GM12878 (cell line): ENCODE measurements at regions not wholly inside any gene's neighbourhood (a gene's known extent, or its start where the extent isn't known, plus 50 kb on each side); places are given as distances from the start of the nearest gene placed in this dataset.

Experiments used
- ATAC-seq: fragments of 200-7000 bp; cut with Tn5 transposase; 3 replicates; pipeline ENCODE4 v1.9.1; 2020; ENCODE audit warnings: mild to moderate bottlenecking, moderate library complexity
- BruUV-seq: library from RNA; stranded (reverse); fragments of 400-500 nt; replicated peaks from 2 replicates; lab custom pipeline; 2021; lab: Mats Ljungman, UMichigan
- CTCF ChIA-PET: fragments of 300-600 bp; sonication (Branson Sonifier 250); formaldehyde crosslinking; extraction: SDS; loops from one replicate; lab custom pipeline; 2021; ENCODE audit warnings: inconsistent platforms; lab: Yijun Ruan, JAX
- POLR2A ChIA-PET: fragments of 350-600 bp; formaldehyde crosslinking; extraction: SDS; loops from one replicate; lab custom pipeline; 2021; ENCODE audit warnings: inconsistent platforms; lab: Charles Lee
- RAD21 ChIA-PET: fragments of 300-600 bp; sonication (Branson Sonifier 250); formaldehyde crosslinking; loops from one replicate; lab custom pipeline; 2023; ENCODE audit warnings: antibody characterized with exemption; ENCODE audit not compliant: unreplicated experiment; lab: Charles Lee
- SMC1A ChIA-PET: fragments of 300-600 bp; sonication (Branson Sonifier 250); formaldehyde crosslinking; loops from one replicate; lab custom pipeline; 2023; ENCODE audit not compliant: unreplicated experiment, uncharacterized antibody; lab: Charles Lee
- DNase-seq: peaks from one replicate; pipeline ENCODE4 v3.0.0-alpha.2; 2011; ENCODE audit warnings: low read depth, low spot score
- FAIRE-seq: peaks from 3 replicates; lab custom pipeline; 2011; peaks lifted over from hg19 to GRCh38; lab: Jason Lieb, UNC
- H2AFZ ChIP-seq: 2 replicates; pipeline ENCODE4 v1.6.0; 2011; ENCODE audit warnings: low read depth, low read length, control low read depth; ENCODE audit not compliant: control insufficient read depth
- H3K27ac ChIP-seq: 2 replicates; pipeline ENCODE4 v1.5.1; 2011; ENCODE audit warnings: control low read depth; ENCODE audit not compliant: control insufficient read depth, insufficient read depth
- H3K27me3 ChIP-seq, 2 experiments: replicated peaks in 1 of 2; 2 replicates each; pipeline versions ENCODE4 v1.6.0 to v1.6.1; 2011; ENCODE audit warnings: low read length in 1 of 2; ENCODE audit not compliant: control insufficient read depth in 2 of 2, insufficient read depth in 2 of 2
- H3K36me3 ChIP-seq, 2 experiments: 2 replicates each; pipeline ENCODE4 v1.5.1; 2011; ENCODE audit warnings: low read length in 1 of 2; ENCODE audit not compliant: control insufficient read depth in 2 of 2, insufficient read depth in 2 of 2
- H3K4me1 ChIP-seq: 2 replicates; pipeline ENCODE4 v1.6.1; 2011; ENCODE audit warnings: mild to moderate bottlenecking, low read length, moderate library complexity, mixed read lengths; ENCODE audit not compliant: control insufficient read depth, insufficient read depth
- H3K4me2 ChIP-seq: 2 replicates; pipeline ENCODE4 v1.6.0; 2011; ENCODE audit warnings: control low read depth; ENCODE audit not compliant: control insufficient read depth, insufficient read depth
- H3K4me3 ChIP-seq: fragments of 200-600 bp; sonication (generic); 2 replicates; pipeline ENCODE4 v1.5.1; 2016
- H3K79me2 ChIP-seq: 2 replicates; pipeline ENCODE4 v1.6.0; 2011; ENCODE audit warnings: low read length; ENCODE audit not compliant: control insufficient read depth, insufficient read depth
- H3K9ac ChIP-seq: 2 replicates; pipeline ENCODE4 v1.8.0; 2011; ENCODE audit warnings: low read length, control low read depth, mixed read lengths; ENCODE audit not compliant: control insufficient read depth, insufficient read depth
- H3K9me3 ChIP-seq: replicated peaks from 3 replicates; pipeline ENCODE4 v1.5.1; 2011; ENCODE audit warnings: mild to moderate bottlenecking, low read length; ENCODE audit not compliant: control insufficient read depth, insufficient read depth
- H4K20me1 ChIP-seq: 2 replicates; pipeline ENCODE4 v1.6.0; 2011; ENCODE audit not compliant: control insufficient read depth, insufficient read depth
- BCLAF1 ChIP-seq: fragments of 450-650 bp; IDR thresholded peaks from 2 replicates; pipeline ENCODE4 v1.6.1; 2017; ENCODE audit warnings: antibody characterized with exemption, mild to moderate bottlenecking, moderate library complexity
- CEBPZ ChIP-seq: fragments of 150-350 bp; IDR thresholded peaks from 2 replicates; pipeline ENCODE4 v1.6.1; 2016; ENCODE audit warnings: low read depth, low read length
- MTA2 ChIP-seq: fragments of 450-650 bp; IDR thresholded peaks from 2 replicates; pipeline ENCODE4 v1.6.1; 2016; ENCODE audit warnings: low read depth, mild to moderate bottlenecking, moderate library complexity
- NR2F1 ChIP-seq: fragments of 450-650 bp; conservative IDR thresholded peaks from 2 replicates; pipeline ENCODE4 v1.6.1; 2017; ENCODE audit warnings: mild to moderate bottlenecking
- RAD21 ChIP-seq: IDR thresholded peaks from 2 replicates; pipeline ENCODE4 v1.6.1; 2011; ENCODE audit warnings: mild to moderate bottlenecking, low read depth, low read length, moderate library complexity; ENCODE audit not compliant: insufficient read depth
- TAF1 ChIP-seq: IDR thresholded peaks from 2 replicates; pipeline ENCODE4 v1.6.1; 2011; ENCODE audit warnings: mild to moderate bottlenecking, low read depth, low read length, borderline replicate concordance
- TCF3 ChIP-seq: IDR thresholded peaks from 2 replicates; pipeline ENCODE4 v1.6.1; 2012; ENCODE audit warnings: low read depth, mild to moderate bottlenecking, low read length, borderline replicate concordance; ENCODE audit not compliant: insufficient read depth
- ZBTB4 ChIP-seq: fragments of 450-650 bp; formaldehyde crosslinking; IDR thresholded peaks from 2 replicates; pipeline ENCODE4 v1.4.0; 2022; ENCODE audit warnings: mild to moderate bottlenecking, moderate library complexity
- WGBS: methylation state at CpG from one replicate; pipeline ENCODE4 v1.1.6; 2016; ENCODE audit warnings: low lambda C conversion rate; ENCODE audit not compliant: insufficient replicate concordance, insufficient coverage; ENCODE audit errors: missing lambda C conversion rate; 5-methylcytosine and 5-hydroxymethylcytosine counted together
- in situ Hi-C: fragments of 300-500 bp; cut with MboI; formaldehyde crosslinking; loops from 9 replicates; pipeline ENCODE4 v1.14.3; 2018; ENCODE audit warnings: mixed read lengths
- intact Hi-C: fragments of 100-400 bp; cut with micrococcal nuclease; formaldehyde crosslinking; loops from one replicate; pipeline ENCODE4 v1.14.2; 2022; ENCODE audit not compliant: unreplicated experiment
- TF ChIP-seq, protein P1 (sequence below): IDR thresholded peaks from 2 replicates; pipeline ENCODE4 v1.6.1; 2011; ENCODE audit warnings: borderline replicate concordance, low read depth, mild to moderate bottlenecking, moderate library complexity, mixed read lengths, low read length; ENCODE audit not compliant: insufficient read depth; ENCODE audit errors: extremely low read length

DNA sequence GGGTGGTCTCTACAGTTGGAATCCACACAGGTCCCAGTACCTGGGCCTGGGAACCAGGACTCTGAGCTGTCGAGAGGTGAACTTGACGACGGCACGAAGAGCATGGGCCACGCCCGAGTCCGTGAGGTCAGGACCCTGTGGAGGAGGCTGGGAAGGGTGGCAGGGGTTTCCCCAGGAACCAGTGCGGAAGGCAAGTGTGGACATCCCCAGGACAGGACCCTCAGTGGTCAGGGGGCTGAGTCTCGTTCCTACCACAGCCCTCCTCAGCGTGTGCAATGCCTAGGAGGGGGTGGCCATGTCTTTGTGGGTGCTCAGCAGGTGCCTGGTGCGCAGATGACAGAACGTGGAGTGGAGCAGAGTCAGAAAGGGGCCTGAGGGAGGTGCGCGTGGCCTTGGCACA lies 335.6 kb upstream of the SALL3 start:
- CTCF ChIA-PET: no interaction called here
- Histone ChIP-seq H3K9me3 (no peaks in the 10 kb centered on the region; the same call in 2 of the 3 replicates), H3K27ac (no peak overlapping the region), H3K36me3 (no peaks in the 10 kb centered on the region), H3K79me2 (no peaks in the 10 kb centered on the region), H4K20me1 (no peaks in the 10 kb centered on the region), H3K4me3 (no peak overlapping the region), H3K4me2 (no peak overlapping the region), H3K27me3 (no peaks in the 10 kb centered on the region), H2AFZ (no peak overlapping the region), H3K9ac (no peak overlapping the region), H3K4me1 (no peaks in the 10 kb centered on the region)
- in situ Hi-C loops: loop anchor here (10.0 kb wide), 1 partner anchor 59 kb away; no protein-coding TSS in a partner anchor
- no peak for DNase-seq
- RAD21 ChIA-PET: no interaction called here
- no peak for FAIRE-seq
- 63% methylated on average over 14 of the region's 14 CpGs for WGBS
- intact Hi-C loops: no loop called here
- SMC1A ChIA-PET: no interaction called here
- no peak for ATAC-seq
- POLR2A ChIA-PET: no interaction called here
- BruUV-seq: no TSS peak
- TF ChIP-seq, protein P1, sequence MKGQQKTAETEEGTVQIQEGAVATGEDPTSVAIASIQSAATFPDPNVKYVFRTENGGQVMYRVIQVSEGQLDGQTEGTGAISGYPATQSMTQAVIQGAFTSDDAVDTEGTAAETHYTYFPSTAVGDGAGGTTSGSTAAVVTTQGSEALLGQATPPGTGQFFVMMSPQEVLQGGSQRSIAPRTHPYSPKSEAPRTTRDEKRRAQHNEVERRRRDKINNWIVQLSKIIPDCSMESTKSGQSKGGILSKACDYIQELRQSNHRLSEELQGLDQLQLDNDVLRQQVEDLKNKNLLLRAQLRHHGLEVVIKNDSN: no peak
- no peak for TF ChIP-seq BCLAF1
- TF ChIP-seq TCF3: no peak
- no peak for TF ChIP-seq MTA2
- TF ChIP-seq NR2F1: no peak
- TF ChIP-seq CEBPZ: no peak
- no peak for TF ChIP-seq TAF1
- TF ChIP-seq RAD21: no peak
- no peak for TF ChIP-seq ZBTB4 (CRISPR knock-in tag)
